Suprapubic skin (tissue), 3 donors: ENCODE measurements at regions not wholly inside any gene's neighbourhood (a gene's known extent, or its start where the extent isn't known, plus 50 kb on each side); places are given as distances from the start of the nearest gene placed in this dataset.

Source experiments
- POLR2AphosphoS5 ChIP-seq, 3 donors: sonication (generic); formaldehyde crosslinking; IDR thresholded peaks; one replicate each; pipeline ENCODE4 v1.6.1; 2017; ENCODE audit warnings: antibody characterized with exemption in 3 of 3
- TF ChIP-seq, protein P1 (sequence below), 2 donors: fragments of 200-600 bp in 1 of 2; fragments of 450-650 bp in 1 of 2; sonication (generic) in 1 of 2; IDR thresholded peaks; one replicate each; pipeline ENCODE4 v1.5.1; 2016 to 2019; ENCODE audit warnings: antibody characterized with exemption in 2 of 2, mild to moderate bottlenecking in 1 of 2, moderate library complexity in 1 of 2

DNA sequence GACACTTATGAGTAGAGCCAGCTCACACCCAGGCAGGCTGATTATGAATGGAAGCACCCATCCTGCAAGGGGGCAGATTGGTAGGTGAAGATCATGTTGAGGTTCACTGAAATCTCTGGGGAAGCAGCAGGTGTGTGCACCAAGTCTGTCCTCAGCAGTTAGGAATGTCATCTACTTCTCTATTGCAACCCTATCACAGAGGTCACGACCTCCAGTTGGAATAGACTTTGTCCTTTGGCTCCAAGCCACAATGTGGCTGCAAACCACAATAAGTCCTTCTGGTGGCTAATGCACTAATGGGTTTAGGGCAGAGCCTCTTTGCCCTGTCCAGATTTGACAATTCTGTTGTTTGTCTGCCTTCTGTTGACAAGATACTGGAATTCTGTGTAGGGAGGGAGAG lies 1056.7 kb downstream of the PCDH19 start:
- no peak for TF ChIP-seq POLR2AphosphoS5 (IDR thresholded peaks at IDR 0.05)
- TF ChIP-seq, protein P1, sequence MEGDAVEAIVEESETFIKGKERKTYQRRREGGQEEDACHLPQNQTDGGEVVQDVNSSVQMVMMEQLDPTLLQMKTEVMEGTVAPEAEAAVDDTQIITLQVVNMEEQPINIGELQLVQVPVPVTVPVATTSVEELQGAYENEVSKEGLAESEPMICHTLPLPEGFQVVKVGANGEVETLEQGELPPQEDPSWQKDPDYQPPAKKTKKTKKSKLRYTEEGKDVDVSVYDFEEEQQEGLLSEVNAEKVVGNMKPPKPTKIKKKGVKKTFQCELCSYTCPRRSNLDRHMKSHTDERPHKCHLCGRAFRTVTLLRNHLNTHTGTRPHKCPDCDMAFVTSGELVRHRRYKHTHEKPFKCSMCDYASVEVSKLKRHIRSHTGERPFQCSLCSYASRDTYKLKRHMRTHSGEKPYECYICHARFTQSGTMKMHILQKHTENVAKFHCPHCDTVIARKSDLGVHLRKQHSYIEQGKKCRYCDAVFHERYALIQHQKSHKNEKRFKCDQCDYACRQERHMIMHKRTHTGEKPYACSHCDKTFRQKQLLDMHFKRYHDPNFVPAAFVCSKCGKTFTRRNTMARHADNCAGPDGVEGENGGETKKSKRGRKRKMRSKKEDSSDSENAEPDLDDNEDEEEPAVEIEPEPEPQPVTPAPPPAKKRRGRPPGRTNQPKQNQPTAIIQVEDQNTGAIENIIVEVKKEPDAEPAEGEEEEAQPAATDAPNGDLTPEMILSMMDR (IDR thresholded peaks at IDR 0.05), result no peak
